CD14-positive monocyte (primary cell): ENCODE measurements at regions not wholly inside any gene's neighbourhood (a gene's known extent, or its start where the extent isn't known, plus 50 kb on each side); places are given as distances from the start of the nearest gene placed in this dataset.

Experiments
- DNase-seq, 3 donors: peaks; one replicate each; pipeline ENCODE4 v3.0.0-alpha.2; 2011 to 2022
- H2AFZ ChIP-seq: 2 replicates; pipeline ENCODE4 v1.6.0; 2012; ENCODE audit warnings: mild to moderate bottlenecking, low read depth, low read length, inconsistent platforms; ENCODE audit not compliant: insufficient read depth, poor library complexity, severe bottlenecking
- H3K27ac ChIP-seq, 2 donors: 1 replicate in 1 of 2; 2 replicates in 1 of 2; pipeline ENCODE4 v1.5.1; 2012 to 2013; ENCODE audit warnings: low read length in 2 of 2, control low read depth in 1 of 2, inconsistent platforms in 1 of 2, low read depth in 1 of 2, mild to moderate bottlenecking in 1 of 2
- H3K27me3 ChIP-seq, 2 donors: one replicate each; pipeline versions ENCODE4 v1.6.0 to v1.6.1; 2011 to 2013; ENCODE audit warnings: low read length in 2 of 2; ENCODE audit not compliant: control insufficient read depth in 2 of 2, insufficient read depth in 2 of 2
- H3K36me3 ChIP-seq, 2 donors: replicated peaks in 1 of 2; 1 replicate in 1 of 2; 2 replicates in 1 of 2; pipeline versions ENCODE4 v1.5.1 to v1.6.1; 2012 to 2013; ENCODE audit warnings: low read length in 2 of 2, control low read depth in 1 of 2, inconsistent platforms in 1 of 2, mild to moderate bottlenecking in 1 of 2; ENCODE audit not compliant: insufficient read depth in 2 of 2, control insufficient read depth in 1 of 2
- H3K4me1 ChIP-seq, 2 donors: 1 replicate in 1 of 2; 2 replicates in 1 of 2; pipeline versions ENCODE4 v1.5.1 to v1.6.1; 2012 to 2013; ENCODE audit warnings: low read length in 2 of 2, control low read depth in 1 of 2, inconsistent platforms in 1 of 2, mild to moderate bottlenecking in 1 of 2, moderate library complexity in 1 of 2; ENCODE audit not compliant: insufficient read depth in 2 of 2, control insufficient read depth in 1 of 2
- H3K4me2 ChIP-seq: replicated peaks from 2 replicates; pipeline ENCODE3; 2012; ENCODE audit warnings: low read length, moderate library complexity, mild to moderate bottlenecking; ENCODE audit not compliant: poor library complexity, severe bottlenecking; ENCODE audit errors: extremely low read depth
- H3K4me3 ChIP-seq, 3 experiments: fragments of 200-600 bp in 1 of 3; sonication (generic) in 1 of 3; replicated peaks in 1 of 3; 1 replicate in 2 of 3; 2 replicates in 1 of 3; pipeline ENCODE4 v1.5.1; 2011 to 2013; ENCODE audit warnings: low read length in 3 of 3, mild to moderate bottlenecking in 3 of 3, control low read depth in 2 of 3, low read depth in 2 of 3, inconsistent platforms in 1 of 3, moderate library complexity in 1 of 3
- H3K79me2 ChIP-seq: 2 replicates; pipeline ENCODE4 v1.6.0; 2012; ENCODE audit warnings: mild to moderate bottlenecking, control low read depth, inconsistent platforms, low read length, moderate library complexity; ENCODE audit not compliant: insufficient read depth
- H3K9ac ChIP-seq: 2 replicates; pipeline ENCODE4 v1.6.0; 2017; ENCODE audit warnings: low read length, mild to moderate bottlenecking; ENCODE audit not compliant: insufficient read depth, poor library complexity, severe bottlenecking
- H3K9me3 ChIP-seq, 2 donors: replicated peaks in 1 of 2; 1 replicate in 1 of 2; 2 replicates in 1 of 2; pipeline versions ENCODE4 v1.5.1 to v1.6.1; 2012 to 2013; ENCODE audit warnings: low read length in 2 of 2, control low read depth in 1 of 2; ENCODE audit not compliant: control insufficient read depth in 1 of 2, insufficient read depth in 1 of 2
- H4K20me1 ChIP-seq: 2 replicates; pipeline ENCODE4 v1.6.0; 2012; ENCODE audit warnings: mild to moderate bottlenecking, low read length, control low read depth, moderate library complexity; ENCODE audit not compliant: insufficient read depth
- H3K27ac Mint-ChIP-seq, 7 donors: one replicate each; pipeline ENCODE4 v1.8.0; 2020; ENCODE audit warnings: mild to moderate bottlenecking in 7 of 7, mixed read lengths in 7 of 7, moderate library complexity in 6 of 7, inconsistent platforms in 2 of 7
- H3K27me3 Mint-ChIP-seq, 3 donors: one replicate each; pipeline ENCODE4 v1.8.0; 2021 to 2022; ENCODE audit warnings: low read depth in 3 of 3, mild to moderate bottlenecking in 3 of 3, mixed read lengths in 3 of 3, moderate library complexity in 3 of 3, inconsistent platforms in 1 of 3
- H3K36me3 Mint-ChIP-seq, 2 donors: one replicate each; pipeline ENCODE4 v1.8.0; 2020; ENCODE audit warnings: mixed read lengths in 2 of 2, inconsistent platforms in 1 of 2, mild to moderate bottlenecking in 1 of 2
- H3K4me1 Mint-ChIP-seq: one replicate; pipeline ENCODE4 v1.8.0; 2020; ENCODE audit warnings: mild to moderate bottlenecking, mixed read lengths
- H3K4me3 Mint-ChIP-seq, 2 donors: one replicate each; pipeline ENCODE4 v1.8.0; 2020; ENCODE audit warnings: mild to moderate bottlenecking in 2 of 2, mixed read lengths in 2 of 2, moderate library complexity in 1 of 2
- H3K9me3 Mint-ChIP-seq, 7 donors: one replicate each; pipeline ENCODE4 v1.8.0; 2020 to 2022; ENCODE audit warnings: mixed read lengths in 7 of 7, mild to moderate bottlenecking in 6 of 7, moderate library complexity in 6 of 7, inconsistent platforms in 2 of 7
- CTCF ChIP-seq: fragments of 200-600 bp; IDR thresholded peaks from one replicate; pipeline ENCODE4 v1.8.0; 2022; ENCODE audit warnings: antibody characterized with exemption, mild to moderate bottlenecking
- WGBS: methylation state at CpG from one replicate; pipeline ENCODE4 v1.1.5; 2013; ENCODE audit warnings: missing lambda C conversion rate; ENCODE audit not compliant: insufficient coverage; 5-methylcytosine and 5-hydroxymethylcytosine counted together
- intact Hi-C, 2 donors: fragments of 100-400 bp; cut with micrococcal nuclease; formaldehyde crosslinking; loops; one replicate each; pipeline versions ENCODE4 v1.15.0 to v1.15.1; 2023

- Histone ChIP-seq H3K36me3 (no peaks in the 10 kb centered on the region), H3K27me3 (no peaks in the 10 kb centered on the region), H3K9me3 (no peaks in the 10 kb centered on the region), H2AFZ (no peak overlapping the region), H3K9ac (no peak overlapping the region), H4K20me1 (no peaks in the 10 kb centered on the region), H3K27ac (no peak overlapping the region), H3K4me3 (no peak overlapping the region), H3K4me1 (no peaks in the 10 kb centered on the region), H3K79me2 (no peaks in the 10 kb centered on the region), H3K4me2 (no peak overlapping the region)
- no peak overlapping the region for H3K27ac Mint-ChIP-seq
- TF ChIP-seq CTCF, result no peak
- no peaks in the 10 kb centered on the region for H3K36me3 Mint-ChIP-seq
- intact Hi-C loops, result no loop called here
- DNase-seq, result no peak
- H3K27me3 Mint-ChIP-seq, result peaks cover 0 to 3% (median 0%) of the 10 kb centered on the region in 3 donors
- peaks cover 0 to 4% (median 0%) of the 10 kb centered on the region in 7 donors for H3K9me3 Mint-ChIP-seq
- H3K4me1 Mint-ChIP-seq, result no peaks in the 10 kb centered on the region
- H3K4me3 Mint-ChIP-seq, result no peak overlapping the region
- 87% methylated on average over 4 of the region's 5 CpGs for WGBS
Measured at GRCh38 chr1:115423776-115424175, 85.7 kb upstream of the NGF start.

GRCh38 chr1:115419571-115419970, 81.5 kb upstream of the NGF start:
- H3K4me1 ChIP-seq, result no peaks in the 10 kb centered on the region
- H3K4me1 Mint-ChIP-seq, result no peaks in the 10 kb centered on the region
- peaks cover 0 to 4% (median 3%) of the 10 kb centered on the region in 3 donors for H3K27me3 Mint-ChIP-seq
- H3K4me2 ChIP-seq, result no peak overlapping the region
- no peaks in the 10 kb centered on the region for H3K36me3 Mint-ChIP-seq
- H3K9ac ChIP-seq, result no peak overlapping the region
- H3K9me3 Mint-ChIP-seq, result peaks cover 0 to 7% (median 3%) of the 10 kb centered on the region in 7 donors
- no peak overlapping the region for H3K27ac Mint-ChIP-seq
- 100% methylated on average over 1 of the region's 3 CpGs for whole genome bisulfite sequencing
- no peak overlapping the region for H3K27ac ChIP-seq
- H3K9me3 ChIP-seq, result no peaks in the 10 kb centered on the region
- DNase-seq, result no peak
- H3K79me2 ChIP-seq, result no peaks in the 10 kb centered on the region
- no peak overlapping the region for H3K4me3 Mint-ChIP-seq
- no peaks in the 10 kb centered on the region for H4K20me1 ChIP-seq
- H3K27me3 ChIP-seq, result no peaks in the 10 kb centered on the region
- no peak overlapping the region for H3K4me3 ChIP-seq
- no peak for TF ChIP-seq CTCF
- H2AFZ ChIP-seq, result no peak overlapping the region
- H3K36me3 ChIP-seq, result no peaks in the 10 kb centered on the region
- intact Hi-C loops, result no loop called here
